Stimulated activated CD4-positive, alpha-beta T cell treated with anti-CD3 and anti-CD28 coated beads, Interleukin-4, amount 100 ng/mL, for 48 hours (primary cell): ENCODE measurements at regions not wholly inside any gene's neighbourhood (a gene's known extent, or its start where the extent isn't known, plus 50 kb on each side); places are given as distances from the start of the nearest gene placed in this dataset.
"Not testable (repeated sequence)": the region's sequence is repeated elsewhere in the genome, so short reads cannot be mapped to it uniquely, and the experiment has no call there.

Experiments
- DNase-seq, 2 donors: peaks; one replicate each; pipeline ENCODE4 v3.0.0-alpha.2; 2020; ENCODE audit warnings: low read depth in 2 of 2

DNA sequence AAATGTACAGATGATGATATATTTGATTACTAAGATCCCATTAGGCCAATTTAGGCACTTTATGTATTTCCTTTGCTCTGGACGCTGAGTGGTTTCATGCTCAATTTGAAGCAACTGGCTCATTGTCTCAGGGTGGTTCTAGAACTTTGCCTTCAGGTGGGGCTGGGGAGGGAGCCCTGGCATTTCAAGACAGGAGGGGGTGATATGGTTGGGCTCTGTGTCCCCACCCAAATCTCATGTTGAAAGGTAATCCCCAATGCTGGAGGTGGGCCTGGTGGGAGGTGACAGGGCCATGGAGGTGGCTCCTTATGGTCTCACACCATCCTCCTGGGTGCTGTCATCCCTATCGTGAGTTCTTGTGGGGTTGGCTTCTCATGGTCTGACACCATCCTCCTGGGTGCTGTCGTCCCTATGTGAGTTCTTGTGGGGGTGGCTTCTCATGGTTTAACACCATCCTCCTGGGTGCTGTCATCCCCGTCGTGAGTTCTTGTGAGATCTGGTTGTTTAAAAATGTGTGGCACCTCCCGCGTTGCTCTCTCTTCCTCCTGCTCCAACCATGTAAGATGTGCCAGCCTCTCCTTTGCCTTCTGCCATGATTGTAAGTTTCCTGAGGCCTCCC, 151.5 kb upstream of the KLF6 start:
- no peak for DNase-seq

DNA sequence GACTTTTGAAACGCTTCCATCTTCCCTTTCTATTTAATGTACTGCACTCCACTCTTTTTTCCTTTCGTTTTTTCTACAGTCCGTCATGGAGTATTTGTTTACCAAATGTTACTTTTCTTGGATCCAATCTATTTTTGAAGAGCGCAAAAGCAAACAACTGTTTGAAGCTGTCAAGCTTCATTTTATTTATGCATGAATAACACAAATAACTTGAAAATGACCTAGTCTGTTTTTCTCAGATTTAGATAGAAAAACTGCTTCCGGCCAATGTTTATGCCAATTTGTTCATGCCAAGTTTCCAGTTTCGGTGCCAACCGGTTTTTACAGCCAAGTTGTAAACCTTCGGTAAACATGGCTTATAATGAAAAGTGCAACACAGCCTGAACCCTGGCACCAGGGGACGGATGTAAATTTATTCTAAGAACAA, 150.9 kb upstream of the KLF6 start:
- DNase-seq, result no peak

- peak; percentile 49 to 76 for DNase-seq
These were observed 150.1 kb upstream of the KLF6 start for GRCh38 chr10:3935141-3935540.

DNA sequence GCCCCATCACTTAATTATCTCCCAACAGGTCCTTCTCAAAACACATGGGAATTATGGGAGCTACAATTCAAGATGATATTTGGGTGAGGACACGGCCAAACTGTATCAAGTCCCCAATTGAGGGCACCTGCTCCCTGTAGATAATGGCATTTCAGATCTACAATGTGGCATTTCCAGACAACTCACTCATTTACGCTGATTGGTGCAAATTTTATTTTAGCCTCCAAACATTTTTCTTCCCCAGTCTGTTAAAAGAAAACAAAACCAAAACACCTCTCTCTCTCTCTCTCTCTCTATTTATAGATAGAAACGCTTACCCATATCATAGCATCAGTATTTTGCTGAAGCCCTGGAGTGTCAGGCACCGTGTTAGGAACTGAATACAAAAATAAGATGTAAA, 148.7 kb upstream of the KLF6 start:
- DNase-seq, result no peak

GRCh38 chr10:3932597-3933375, 147.8 kb upstream of the KLF6 start:
- DNase-seq, result no peak

DNA sequence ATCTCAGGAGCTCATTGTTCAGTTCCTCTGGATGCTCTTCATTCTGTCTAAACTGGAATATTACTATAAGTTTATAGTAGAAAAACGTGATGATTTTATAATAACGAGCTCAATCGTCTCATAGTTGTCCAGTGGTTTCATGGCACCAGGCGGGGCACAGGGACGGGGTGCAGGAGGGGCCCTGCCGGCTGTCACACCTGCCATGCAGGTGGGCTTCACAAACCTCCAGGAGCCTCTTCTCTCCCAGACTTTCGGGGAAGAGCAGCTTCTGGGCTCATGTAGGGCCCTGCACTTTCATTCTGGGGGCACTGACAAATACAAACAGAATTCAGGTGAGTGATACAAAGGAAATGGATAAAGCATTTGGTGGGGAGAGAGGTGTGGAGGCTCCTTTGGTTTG, 146.9 kb upstream of the KLF6 start:
- DNase-seq, result no peak

- no peak for DNase-seq
These were observed 146.2 kb upstream of the KLF6 start for GRCh38 chr10:3931224-3931623.

- DNase-seq, result no peak
These were observed 143.6 kb upstream of the KLF6 start for GRCh38 chr10:3928569-3928968.

GRCh38 chr10:3928078-3928477, 143.1 kb upstream of the KLF6 start:
- no peak for DNase-seq

DNA sequence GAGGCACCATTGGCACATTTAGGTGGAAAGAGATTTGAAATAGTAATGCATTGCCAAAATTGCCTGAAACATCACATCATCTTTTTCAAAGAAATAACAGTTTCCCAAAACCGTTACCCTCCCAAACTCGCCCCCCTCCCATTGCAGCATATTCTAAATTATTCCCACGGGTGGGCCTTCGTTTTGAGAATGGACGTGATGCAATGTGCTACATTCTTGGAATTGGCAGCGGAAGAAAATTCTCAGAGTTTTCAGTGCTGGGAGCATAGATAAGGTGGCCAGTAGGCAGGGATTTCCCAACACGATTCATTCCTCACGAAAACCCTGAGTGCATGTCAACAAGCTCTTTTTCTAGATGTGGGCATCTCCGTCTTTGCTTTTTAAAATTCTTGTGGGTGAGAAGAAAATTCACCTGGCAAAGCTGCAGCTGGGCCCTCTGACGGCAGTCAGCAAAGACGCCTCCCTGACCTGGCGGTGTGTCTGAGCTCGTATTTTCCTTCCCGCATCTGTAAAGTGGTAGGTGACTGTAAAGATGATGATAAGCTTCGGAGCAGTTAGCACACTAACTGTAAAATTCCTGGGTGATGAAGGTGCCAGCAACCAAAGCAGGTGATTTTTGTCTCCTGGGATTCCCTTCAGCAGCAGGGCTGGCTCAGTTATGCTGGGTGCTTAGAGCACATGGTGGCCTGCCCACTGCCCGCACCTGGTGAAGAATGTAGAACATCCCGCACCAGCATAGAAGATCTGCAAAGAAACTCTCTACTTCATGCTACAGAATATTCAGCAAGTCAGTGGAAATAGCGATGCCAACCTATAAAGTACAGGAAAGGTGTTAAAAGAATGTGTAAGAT, 141.9 kb upstream of the KLF6 start:
- DNase-seq, result no peak

- no peak for DNase-seq
These were observed 141.2 kb upstream of the KLF6 start for GRCh38 chr10:3926258-3926657.

DNA sequence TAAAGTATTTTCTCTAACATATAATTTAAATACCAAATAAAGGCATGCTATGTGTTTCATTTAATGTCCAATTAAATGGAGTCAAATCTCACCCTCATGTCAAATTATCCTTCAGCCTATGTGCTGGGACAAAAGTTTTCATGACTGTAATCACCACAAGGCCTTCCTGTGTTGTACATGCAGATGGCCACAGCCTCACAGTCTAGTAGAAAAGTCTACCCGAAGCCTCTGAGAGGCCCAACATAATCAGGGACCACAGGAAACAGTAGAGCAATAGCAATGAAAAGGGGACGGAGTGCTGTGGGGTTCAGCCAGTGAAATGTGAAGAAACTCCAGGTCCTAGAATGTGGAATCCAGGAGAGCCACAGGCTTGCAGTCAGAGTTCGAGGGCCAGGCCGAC, 140.2 kb upstream of the KLF6 start:
- no peak for DNase-seq

GRCh38 chr10:3924344-3924743, 139.3 kb upstream of the KLF6 start:
- no peak for DNase-seq

DNA sequence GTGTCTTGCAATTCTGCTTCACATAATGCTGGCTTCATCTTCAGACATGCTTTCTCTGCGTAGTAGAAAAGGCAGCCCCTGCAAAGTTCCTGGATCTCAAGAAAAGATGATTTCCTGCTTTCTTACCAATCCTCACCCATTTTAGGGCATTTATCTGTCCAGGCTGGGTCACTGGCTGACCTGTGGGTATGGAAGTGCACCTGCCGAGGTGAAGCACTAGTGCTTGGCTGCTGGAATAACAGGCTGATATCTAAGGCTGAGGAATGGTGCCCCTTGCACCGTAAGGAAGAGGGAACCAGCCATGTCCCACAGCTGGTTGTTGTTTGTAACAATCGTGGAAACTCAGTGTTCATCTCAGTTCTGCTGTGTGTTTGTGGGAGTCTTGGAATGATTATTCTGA, 138.0 kb upstream of the KLF6 start:
- no peak for DNase-seq

DNA sequence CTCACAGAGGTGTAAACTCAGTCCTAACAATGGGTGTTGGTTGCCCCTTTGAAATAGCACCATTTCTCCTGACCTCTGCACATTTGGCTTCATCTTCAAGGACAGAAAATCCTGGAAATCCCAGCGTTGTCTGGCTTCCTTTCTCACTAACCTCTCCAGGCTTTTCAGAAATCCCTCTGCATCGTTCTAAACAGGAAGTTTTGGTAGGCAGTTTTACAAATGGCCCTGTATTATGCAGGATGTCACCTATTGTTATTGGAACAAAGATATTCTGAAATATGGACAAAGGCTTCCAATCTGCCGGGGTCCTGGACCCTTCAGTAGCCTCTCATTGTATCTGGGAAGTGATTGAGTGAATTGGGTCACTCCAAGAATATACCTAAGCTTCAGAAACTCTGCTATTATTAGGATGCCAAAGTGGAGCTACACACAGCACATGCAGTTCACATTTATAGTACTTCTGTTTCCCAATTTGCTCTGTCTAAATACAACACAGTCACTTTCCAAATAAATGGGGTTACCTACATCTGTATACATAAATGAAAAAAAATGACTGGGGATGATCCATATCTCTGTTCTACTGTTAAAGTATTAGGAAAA, 134.8 kb upstream of the KLF6 start:
- no peak for DNase-seq

DNA sequence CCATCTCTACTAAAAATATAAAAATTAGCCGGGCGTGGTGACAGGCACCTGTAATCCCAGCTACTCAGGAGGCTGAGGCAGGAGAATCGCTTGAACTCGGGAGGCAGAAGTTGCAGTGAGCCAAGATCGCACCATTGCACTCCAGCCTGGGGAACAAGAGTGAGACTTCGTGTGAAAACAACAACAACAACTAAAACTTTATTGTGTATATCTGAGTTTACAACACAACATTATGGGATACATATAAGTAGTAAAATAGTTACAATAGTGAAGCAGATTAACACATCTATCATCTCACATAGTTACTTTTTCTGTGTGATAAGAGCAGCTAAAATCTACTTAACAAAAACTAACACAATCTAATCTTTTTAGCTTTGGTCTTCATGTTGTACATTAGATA, 132.4 kb upstream of the KLF6 start:
- DNase-seq, result not testable (repeated sequence)

DNA sequence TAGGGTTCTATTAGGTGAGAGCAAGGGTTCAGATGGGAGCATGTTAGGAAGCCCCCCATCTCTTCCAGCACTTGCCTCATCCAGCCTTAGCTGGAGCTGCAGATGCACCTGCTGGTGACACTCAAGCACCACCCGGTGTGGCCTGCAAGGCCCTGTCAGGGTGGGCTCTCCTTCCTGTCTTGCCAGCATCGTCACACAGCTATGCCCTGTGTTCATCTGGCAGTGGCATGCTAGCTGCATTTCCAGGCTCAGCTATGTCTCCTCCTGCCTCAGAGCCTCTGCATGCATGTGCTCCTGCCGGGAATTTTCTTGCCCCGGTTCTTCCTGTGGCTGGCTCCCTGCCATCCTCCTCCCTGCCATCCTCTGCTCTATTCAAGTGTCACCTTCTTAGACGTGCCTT, 129.7 kb upstream of the KLF6 start:
- no peak for DNase-seq

DNA sequence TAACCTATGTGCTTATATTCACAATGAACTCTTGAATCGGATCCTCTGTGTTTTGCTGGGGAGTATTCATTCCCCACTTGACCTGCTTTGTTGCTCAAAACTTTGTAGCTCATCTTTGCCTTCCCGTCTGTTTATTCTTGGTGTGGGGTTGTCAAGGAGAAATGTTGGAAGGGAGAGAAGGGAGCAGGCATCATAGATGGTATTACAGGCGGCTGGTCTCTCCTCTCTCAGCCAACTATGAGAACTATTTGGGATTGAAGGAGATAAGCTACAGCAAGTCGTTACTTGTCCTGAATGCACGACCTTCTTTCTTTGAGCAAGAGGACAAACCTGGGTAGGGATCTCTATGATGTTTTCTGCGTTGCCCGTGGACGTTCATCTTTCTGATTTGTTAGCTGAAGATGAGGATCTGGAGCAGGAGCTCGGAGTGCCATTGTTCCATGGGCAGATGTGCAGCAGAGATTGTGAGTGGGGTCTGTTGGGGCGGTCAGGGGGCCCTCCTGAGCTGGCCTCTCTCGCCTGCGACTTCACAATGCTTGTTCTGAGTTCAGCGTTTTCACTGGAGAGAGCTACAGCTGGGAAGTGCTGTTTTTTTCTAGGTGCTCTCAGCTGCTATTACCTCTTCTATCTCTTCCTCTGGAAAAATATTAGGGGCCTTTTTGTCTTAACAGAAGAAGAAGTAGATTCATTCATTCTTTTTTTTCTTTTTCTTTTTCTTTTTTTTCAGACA, 126.9 kb upstream of the KLF6 start:
- no peak for DNase-seq

- DNase-seq, result no peak
These were observed 126.2 kb upstream of the KLF6 start for GRCh38 chr10:3911241-3911640.

GRCh38 chr10:3909339-3909738, 124.3 kb upstream of the KLF6 start:
- DNase-seq, result no peak

GRCh38 chr10:3908183-3908582, 123.2 kb upstream of the KLF6 start:
- DNase-seq, result no peak

DNA sequence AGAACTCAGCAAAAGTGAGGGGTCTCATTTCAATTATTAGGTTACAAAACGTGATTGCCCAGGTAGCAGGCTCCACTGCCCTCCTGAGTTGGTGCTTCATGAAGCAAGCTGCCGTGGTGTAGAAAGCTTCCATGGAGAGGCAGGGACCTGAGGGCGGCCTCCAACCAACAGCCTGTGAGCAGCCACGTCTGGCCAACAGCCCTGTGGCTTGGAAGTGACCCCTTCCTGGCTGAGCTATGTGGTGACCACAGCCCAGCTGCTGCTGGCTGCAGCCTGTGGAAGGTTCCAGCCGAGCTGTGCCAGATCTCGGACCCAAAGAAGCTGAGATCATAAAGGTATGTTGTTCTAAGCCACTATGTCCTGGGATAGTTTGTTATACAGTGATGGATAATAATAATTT, 122.5 kb upstream of the KLF6 start:
- no peak for DNase-seq
